Astrocyte (in vitro differentiated cells and primary cell): ENCODE measurements at regions not wholly inside any gene's neighbourhood (a gene's known extent, or its start where the extent isn't known, plus 50 kb on each side); places are given as distances from the start of the nearest gene placed in this dataset.
A peak's percentile ranks its signal among the peaks of the same experiment; 100 is the strongest.

Experiments used
- DNase-seq: peaks from one replicate; pipeline ENCODE4 v3.0.0-alpha.2; 2010; ENCODE audit warnings: low read depth
- FAIRE-seq: peaks from 2 replicates; lab custom pipeline; 2011; peaks lifted over from hg19 to GRCh38; lab: Jason Lieb, UNC
- H2AFZ ChIP-seq: 2 replicates; pipeline ENCODE4 v1.6.0; 2012; ENCODE audit warnings: low read depth, low read length, inconsistent platforms
- H3K27ac ChIP-seq: 2 replicates; pipeline ENCODE4 v1.5.1; 2011; ENCODE audit warnings: low read depth, low read length, inconsistent platforms
- H3K27me3 ChIP-seq: 2 replicates; pipeline ENCODE4 v1.6.0; 2011; ENCODE audit warnings: low read length, inconsistent platforms; ENCODE audit not compliant: insufficient read depth
- H3K36me3 ChIP-seq: 2 replicates; pipeline ENCODE4 v1.5.1; 2011; ENCODE audit warnings: low read length, inconsistent platforms; ENCODE audit not compliant: insufficient read depth
- H3K4me1 ChIP-seq: 2 replicates; pipeline ENCODE4 v1.5.1; 2011; ENCODE audit warnings: low read length, inconsistent platforms; ENCODE audit not compliant: insufficient read depth
- H3K4me2 ChIP-seq: 2 replicates; pipeline ENCODE4 v1.6.0; 2012; ENCODE audit warnings: low read length, inconsistent platforms
- H3K4me3 ChIP-seq: 2 replicates; pipeline ENCODE4 v1.5.1; 2011; ENCODE audit warnings: low read depth, mild to moderate bottlenecking, low read length, inconsistent platforms; ENCODE audit not compliant: insufficient read depth
- H3K79me2 ChIP-seq: 2 replicates; pipeline ENCODE4 v1.6.0; 2012; ENCODE audit warnings: mild to moderate bottlenecking, low read length, inconsistent platforms; ENCODE audit not compliant: insufficient read depth
- H3K9ac ChIP-seq: 2 replicates; pipeline ENCODE4 v1.6.0; 2012; ENCODE audit warnings: mild to moderate bottlenecking, low read length, inconsistent platforms
- H3K9me3 ChIP-seq: 2 replicates; pipeline ENCODE4 v1.5.1; 2012; ENCODE audit warnings: low read depth, mild to moderate bottlenecking, low read length, inconsistent platforms; ENCODE audit not compliant: insufficient read depth
- H4K20me1 ChIP-seq: 2 replicates; pipeline ENCODE4 v1.6.0; 2012; ENCODE audit warnings: low read length, inconsistent platforms; ENCODE audit not compliant: insufficient read depth
- H3K27ac Mint-ChIP-seq: one replicate; pipeline ENCODE4 v1.8.0; 2021; ENCODE audit warnings: mild to moderate bottlenecking, mixed read lengths; ENCODE audit not compliant: unreplicated experiment
- H3K27me3 Mint-ChIP-seq: one replicate; pipeline ENCODE4 v1.8.0; 2021; ENCODE audit warnings: low read depth, mixed read lengths; ENCODE audit not compliant: unreplicated experiment
- H3K36me3 Mint-ChIP-seq: one replicate; pipeline ENCODE4 v1.8.0; 2021; ENCODE audit warnings: low read depth, mixed read lengths; ENCODE audit not compliant: unreplicated experiment
- H3K4me1 Mint-ChIP-seq: one replicate; pipeline ENCODE4 v1.8.0; 2021; ENCODE audit warnings: low read depth, mixed read lengths; ENCODE audit not compliant: unreplicated experiment
- H3K4me3 Mint-ChIP-seq: one replicate; pipeline ENCODE4 v1.8.0; 2021; ENCODE audit warnings: mild to moderate bottlenecking, moderate library complexity, mixed read lengths; ENCODE audit not compliant: unreplicated experiment
- H3K9me3 Mint-ChIP-seq: one replicate; pipeline ENCODE4 v1.8.0; 2021; ENCODE audit warnings: mild to moderate bottlenecking, mixed read lengths; ENCODE audit not compliant: unreplicated experiment
- CTCF ChIP-seq: IDR thresholded peaks from 2 replicates; pipeline ENCODE4 v1.5.1; 2011; ENCODE audit warnings: low read depth, mild to moderate bottlenecking, inconsistent platforms, low read length, moderate library complexity; ENCODE audit not compliant: insufficient read depth
- EZH2 ChIP-seq: IDR thresholded peaks from 2 replicates; pipeline ENCODE4 v1.6.1; 2012; ENCODE audit warnings: mild to moderate bottlenecking, low read length, inconsistent platforms; ENCODE audit not compliant: insufficient read depth

DNA sequence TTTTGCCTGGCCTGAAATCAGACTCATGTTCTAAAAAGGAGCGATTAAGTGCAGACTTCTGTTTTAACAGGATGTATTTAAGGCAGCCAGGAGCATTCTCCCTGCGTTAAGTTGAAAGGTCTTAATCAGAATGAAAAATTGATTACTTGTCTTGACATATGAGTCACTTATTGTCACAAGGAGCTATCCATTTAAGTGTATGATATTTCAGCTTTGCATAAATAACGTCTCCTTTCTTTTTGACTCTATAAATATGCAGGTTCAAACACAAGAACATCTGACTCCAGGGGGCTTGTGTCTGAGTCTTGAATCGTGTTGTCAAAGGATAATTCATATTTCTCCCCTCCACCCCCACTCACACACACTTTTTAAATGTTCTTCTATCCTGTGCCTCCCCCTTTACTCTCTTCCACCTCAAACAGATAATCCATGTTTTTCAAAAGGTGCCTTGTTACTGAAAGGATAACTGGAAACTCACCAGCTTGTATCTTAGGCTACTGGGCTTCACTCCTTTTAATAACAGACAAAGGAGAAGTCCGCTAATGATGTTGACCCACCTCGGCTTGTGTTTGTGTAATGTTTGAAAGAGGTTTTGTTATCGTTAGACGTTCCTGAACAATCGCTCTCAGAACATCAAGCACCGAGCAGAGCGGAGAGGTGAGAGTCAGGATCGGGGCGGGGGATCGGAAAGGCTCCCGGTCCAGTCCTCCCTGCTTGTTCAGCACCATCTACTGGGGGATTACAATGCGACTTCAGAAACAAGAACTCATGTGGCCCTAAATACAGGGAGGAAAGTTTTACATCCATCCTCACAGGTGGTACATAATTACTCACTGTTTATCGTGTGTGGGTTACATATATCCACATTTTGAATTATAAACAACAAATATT lies 107.5 kb upstream of the RPL34 start:
- Histone ChIP-seq H3K4me1 (peaks cover 3% of the 10 kb centered on the region), H3K79me2 (no peaks in the 10 kb centered on the region), H2AFZ (peak overlapping the region; percentile 77), H3K27me3 (peaks cover 9% of the 10 kb centered on the region), H4K20me1 (no peaks in the 10 kb centered on the region), H3K27ac (no peak overlapping the region), H3K36me3 (no peaks in the 10 kb centered on the region), H3K9ac (peak overlapping the region; percentile 33), H3K9me3 (no peaks in the 10 kb centered on the region), H3K4me3 (peak overlapping the region; percentile 50), H3K4me2 (peak overlapping the region; percentile 85)
- Mint-ChIP-seq H3K27ac (no peak overlapping the region), H3K4me1 (peaks cover 5% of the 10 kb centered on the region), H3K36me3 (no peaks in the 10 kb centered on the region), H3K4me3 (peak overlapping the region; percentile 73), H3K27me3 (peaks cover 10% of the 10 kb centered on the region), H3K9me3 (peaks cover 6% of the 10 kb centered on the region)
- no peak for TF ChIP-seq EZH2
- TF ChIP-seq CTCF, result peak; percentile 51
- FAIRE-seq (no peak), DNase-seq (peak; percentile 56)

DNA sequence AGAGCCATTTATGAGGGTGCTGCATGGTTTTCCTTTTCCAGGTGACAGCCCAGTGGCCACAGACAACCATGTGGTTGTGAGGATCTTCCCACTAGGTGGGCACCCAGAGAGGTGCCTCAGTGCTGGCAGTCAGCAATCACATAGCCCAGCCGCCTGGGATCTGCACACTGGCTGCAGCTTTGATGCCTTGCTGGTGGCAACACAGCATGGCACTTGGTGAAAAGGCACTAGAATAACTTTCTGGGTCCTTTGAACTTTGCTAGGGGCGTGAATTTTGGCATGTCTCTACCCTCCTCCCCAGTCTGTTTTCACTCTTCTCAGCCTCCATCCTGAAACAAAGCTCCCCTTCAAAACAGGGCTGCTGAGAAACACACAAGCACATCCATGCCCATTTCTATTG lies 108.8 kb upstream of the RPL34 start:
- H3K4me1 ChIP-seq, result peaks cover 3% of the 10 kb centered on the region
- Mint-ChIP-seq H3K4me3 (no peak overlapping the region), H3K27me3 (peaks cover 10% of the 10 kb centered on the region), H3K4me1 (peaks cover 5% of the 10 kb centered on the region), H3K36me3 (peaks cover 3% of the 10 kb centered on the region), H3K9me3 (peaks cover 11% of the 10 kb centered on the region), H3K27ac (no peak overlapping the region)
- no peak overlapping the region for H3K4me2 ChIP-seq
- no peaks in the 10 kb centered on the region for H3K79me2 ChIP-seq
- no peak overlapping the region for H2AFZ ChIP-seq
- no peak for FAIRE-seq
- no peak for DNase-seq
- no peaks in the 10 kb centered on the region for H3K9me3 ChIP-seq
- H3K4me3 ChIP-seq, result no peak overlapping the region
- H4K20me1 ChIP-seq, result no peaks in the 10 kb centered on the region
- H3K27me3 ChIP-seq, result peaks cover 9% of the 10 kb centered on the region
- H3K9ac ChIP-seq, result no peak overlapping the region
- H3K36me3 ChIP-seq, result no peaks in the 10 kb centered on the region
- TF ChIP-seq EZH2 (no peak), CTCF (no peak)
- H3K27ac ChIP-seq, result no peak overlapping the region

DNA sequence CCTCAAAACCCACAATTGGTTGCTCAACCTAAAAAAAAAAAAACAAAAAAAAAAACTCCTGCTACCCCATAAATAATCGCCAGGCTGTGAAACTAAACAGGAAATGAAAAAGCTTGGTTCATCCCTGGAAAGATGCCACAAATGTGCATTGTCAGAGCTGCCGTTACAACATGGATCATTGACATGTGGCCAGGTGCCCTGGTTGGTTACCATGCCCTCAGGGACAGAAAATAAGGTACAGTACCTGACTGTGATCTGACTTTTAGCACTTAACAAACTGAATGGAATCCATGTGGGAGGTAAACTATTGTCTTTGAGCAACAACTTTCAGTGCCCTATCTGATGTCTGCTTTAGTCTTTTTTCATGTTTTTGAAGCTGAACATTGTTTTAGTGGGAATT lies 118.0 kb upstream of the RPL34 start:
- Mint-ChIP-seq H3K36me3 (peaks cover 1% of the 10 kb centered on the region), H3K27ac (no peak overlapping the region), H3K4me1 (no peaks in the 10 kb centered on the region), H3K27me3 (no peaks in the 10 kb centered on the region), H3K4me3 (no peak overlapping the region), H3K9me3 (peaks cover 34% of the 10 kb centered on the region)
- Histone ChIP-seq H3K36me3 (no peaks in the 10 kb centered on the region), H3K4me2 (no peak overlapping the region), H4K20me1 (no peaks in the 10 kb centered on the region), H2AFZ (no peak overlapping the region), H3K27me3 (no peaks in the 10 kb centered on the region), H3K4me3 (no peak overlapping the region), H3K9me3 (no peaks in the 10 kb centered on the region), H3K79me2 (no peaks in the 10 kb centered on the region), H3K4me1 (no peaks in the 10 kb centered on the region), H3K9ac (no peak overlapping the region), H3K27ac (no peak overlapping the region)
- DNase-seq, result no peak
- TF ChIP-seq EZH2, result no peak
- no peak for TF ChIP-seq CTCF
- no peak for FAIRE-seq
